NB4 (cell line): ENCODE measurements at regions not wholly inside any gene's neighbourhood (a gene's known extent, or its start where the extent isn't known, plus 50 kb on each side); places are given as distances from the start of the nearest gene placed in this dataset.

Experiments
- CTCF ChIP-seq: IDR thresholded peaks from one replicate; pipeline ENCODE4 v1.5.1; 2012; ENCODE audit warnings: low read depth, low read length
- MAX ChIP-seq: IDR thresholded peaks from 2 replicates; pipeline ENCODE4 v1.6.1; 2011; ENCODE audit warnings: low read depth, low read length
- POLR2A ChIP-seq: IDR thresholded peaks from 2 replicates; pipeline ENCODE4 v1.6.1; 2011; ENCODE audit warnings: mild to moderate bottlenecking; ENCODE audit not compliant: insufficient read length; ENCODE audit errors: extremely low read depth

DNA sequence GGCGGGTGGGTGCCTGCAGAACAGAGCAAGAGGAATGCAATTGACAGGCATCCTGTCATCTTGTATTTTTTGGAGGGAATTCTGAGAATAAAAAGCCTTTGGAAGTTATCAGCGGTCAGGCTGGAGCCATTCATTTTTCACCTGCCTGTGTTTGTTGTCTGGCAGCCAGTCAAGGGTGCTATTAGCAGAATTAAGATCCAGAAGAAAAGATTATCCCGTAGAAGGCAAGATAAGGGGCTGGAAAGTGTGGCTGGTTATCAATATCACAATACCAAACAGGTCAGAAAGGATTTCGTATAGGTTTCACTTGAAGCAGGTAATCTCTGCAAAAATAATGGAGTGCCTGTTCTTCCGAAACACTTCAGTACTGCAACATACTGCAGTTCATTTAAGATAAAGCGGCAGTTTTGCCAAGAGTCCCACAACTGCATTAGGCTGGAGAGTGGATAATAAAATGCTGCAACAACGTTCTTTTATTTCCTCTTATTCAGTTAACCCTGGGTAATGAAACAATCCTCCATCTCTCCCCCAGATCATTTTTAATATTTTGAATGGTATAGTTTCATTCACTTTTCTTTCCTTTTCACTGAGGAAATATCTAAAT is 171.2 kb upstream of the CDKN3 start:
- TF ChIP-seq CTCF (no peak), POLR2A (no peak), MAX (no peak)
